Neural cell (in vitro differentiated cells): ENCODE measurements at regions not wholly inside any gene's neighbourhood (a gene's known extent, or its start where the extent isn't known, plus 50 kb on each side); places are given as distances from the start of the nearest gene placed in this dataset.

Experiments
- H2AFZ ChIP-seq: fragments of 200-600, 300-800 bp; sonication (generic), shearing (Covaris generic); 2 replicates; pipeline ENCODE4 v1.6.0; 2014; ENCODE audit warnings: low read depth, mild to moderate bottlenecking, antibody characterized with exemption, low read length, moderate library complexity
- H3F3A ChIP-seq: fragments of 200-600 bp; shearing (Covaris generic); 2 replicates; pipeline ENCODE4 v1.6.1; 2016; ENCODE audit warnings: mild to moderate bottlenecking, moderate library complexity, mixed read lengths, antibody characterized with exemption, low read length; ENCODE audit not compliant: insufficient read depth, poor library complexity, severe bottlenecking
- H3K27ac ChIP-seq: fragments of 200-600, 300-800 bp; sonication (generic), shearing (Covaris generic); 2 replicates; pipeline ENCODE4 v1.5.1; 2014; ENCODE audit warnings: mild to moderate bottlenecking, low read length, moderate library complexity
- H3K27me3 ChIP-seq: fragments of 300-800, 200-600 bp; sonication (generic), shearing (Covaris generic); 2 replicates; pipeline ENCODE4 v1.6.0; 2014; ENCODE audit warnings: mild to moderate bottlenecking, low read depth, low read length, moderate library complexity; ENCODE audit not compliant: insufficient read depth
- H3K36me3 ChIP-seq: fragments of 300-800, 200-600 bp; sonication (generic), shearing (Covaris generic); 2 replicates; pipeline ENCODE4 v1.5.1; 2014; ENCODE audit warnings: mild to moderate bottlenecking, antibody characterized with exemption, low read length, moderate library complexity; ENCODE audit not compliant: insufficient read depth
- H3K4me2 ChIP-seq: fragments of 300-800, 200-600 bp; sonication (generic), shearing (Covaris generic); 2 replicates; pipeline ENCODE4 v1.6.0; 2014; ENCODE audit warnings: mild to moderate bottlenecking, low read length
- H3K4me3 ChIP-seq: fragments of 300-800, 200-600 bp; sonication (generic), shearing (Covaris generic); 2 replicates; pipeline ENCODE4 v1.5.1; 2014; ENCODE audit warnings: mild to moderate bottlenecking, low read length, moderate library complexity
- H3K79me2 ChIP-seq: fragments of 200-600 bp; shearing (Covaris generic); replicated peaks from 2 replicates; pipeline ENCODE4 v1.6.0; 2014; ENCODE audit warnings: mild to moderate bottlenecking, low read length, moderate library complexity; ENCODE audit not compliant: insufficient read depth
- H3K9ac ChIP-seq: fragments of 300-800, 200-600 bp; sonication (generic), shearing (Covaris generic); 2 replicates; pipeline ENCODE4 v1.6.1; 2016; ENCODE audit warnings: mild to moderate bottlenecking, low read length, mixed read lengths
- H3K9me2 ChIP-seq: fragments of 200-600 bp; shearing (Covaris generic); 2 replicates; pipeline ENCODE4 v1.6.1; 2016; ENCODE audit warnings: mild to moderate bottlenecking, low read length, mixed read lengths; ENCODE audit not compliant: insufficient read depth
- H3K9me3 ChIP-seq: fragments of 200-600, 300-800 bp; sonication (generic), shearing (Covaris generic); 2 replicates; pipeline ENCODE4 v1.6.1; 2016; ENCODE audit warnings: mild to moderate bottlenecking, mixed run types, low read length, moderate library complexity, mixed read lengths
- H4K20me1 ChIP-seq: fragments of 200-600 bp; shearing (Covaris generic); 2 replicates; pipeline ENCODE4 v1.6.1; 2016; ENCODE audit warnings: mild to moderate bottlenecking, mixed run types; ENCODE audit not compliant: insufficient read depth
- CTCF ChIP-seq: fragments of 450-650 bp; IDR thresholded peaks from 2 replicates; pipeline ENCODE4 v1.5.1; 2014; ENCODE audit warnings: antibody characterized with exemption, mild to moderate bottlenecking, moderate library complexity; ENCODE audit not compliant: poor library complexity, severe bottlenecking
- EP300 ChIP-seq: fragments of 450-650 bp; conservative IDR thresholded peaks from 2 replicates; pipeline ENCODE4 v1.6.1; 2014; ENCODE audit warnings: antibody characterized with exemption, mild to moderate bottlenecking, moderate library complexity; ENCODE audit not compliant: poor library complexity, severe bottlenecking
- EZH2 ChIP-seq: fragments of 200-600, 300-800 bp; shearing (Covaris generic), sonication (generic); IDR thresholded peaks from 2 replicates; pipeline ENCODE4 v1.6.1; 2014; ENCODE audit warnings: antibody characterized with exemption, low read length, borderline replicate concordance, mild to moderate bottlenecking; ENCODE audit not compliant: insufficient read depth, poor library complexity, severe bottlenecking
- MXI1 ChIP-seq: fragments of 450-650 bp; conservative IDR thresholded peaks from 2 replicates; pipeline ENCODE4 v1.6.1; 2014; ENCODE audit warnings: antibody characterized with exemption, mild to moderate bottlenecking; ENCODE audit not compliant: poor library complexity, severe bottlenecking
- POLR2AphosphoS5 ChIP-seq: IDR thresholded peaks from 2 replicates; pipeline ENCODE4 v1.6.1; 2012
- RAD21 ChIP-seq: fragments of 450-650 bp; conservative IDR thresholded peaks from 2 replicates; pipeline ENCODE4 v1.6.1; 2014; ENCODE audit warnings: antibody characterized with exemption, mild to moderate bottlenecking, moderate library complexity
- REST ChIP-seq: IDR thresholded peaks from 2 replicates; pipeline ENCODE4 v1.6.1; 2012; ENCODE audit warnings: borderline replicate concordance
- SMC3 ChIP-seq: fragments of 450-650 bp; conservative IDR thresholded peaks from 2 replicates; pipeline ENCODE4 v1.6.1; 2014; ENCODE audit warnings: antibody characterized with exemption, mild to moderate bottlenecking, moderate library complexity; ENCODE audit not compliant: poor library complexity
- TAF1 ChIP-seq: IDR thresholded peaks from 2 replicates; pipeline ENCODE4 v1.6.1; 2012; ENCODE audit warnings: low read depth

- Histone ChIP-seq H3K36me3 (no peaks in the 10 kb centered on the region), H3K27me3 (no peaks in the 10 kb centered on the region), H3K27ac (no peak overlapping the region), H3K9me3 (peaks cover 3% of the 10 kb centered on the region), H3K4me3 (no peak overlapping the region), H3K9ac (no peak overlapping the region), H2AFZ (no peak overlapping the region), H3K79me2 (no peaks in the 10 kb centered on the region), H3F3A (no peaks in the 10 kb centered on the region), H3K4me2 (no peak overlapping the region), H4K20me1 (no peaks in the 10 kb centered on the region), H3K9me2 (no peaks in the 10 kb centered on the region)
- TF ChIP-seq SMC3 (no peak), REST (no peak), MXI1 (no peak), EP300 (no peak), TAF1 (no peak), EZH2 (no peak), POLR2AphosphoS5 (no peak), RAD21 (no peak), CTCF (no peak)
These were observed 208.1 kb downstream of the NR4A2 start for GRCh38 chr2:156124458-156124857.

- Histone ChIP-seq H3K9me3 (peaks cover 3% of the 10 kb centered on the region), H3K27me3 (no peaks in the 10 kb centered on the region), H3K9ac (no peak overlapping the region), H2AFZ (no peak overlapping the region), H3K4me2 (no peak overlapping the region), H3K36me3 (no peaks in the 10 kb centered on the region), H3K79me2 (no peaks in the 10 kb centered on the region), H3K4me3 (no peak overlapping the region), H4K20me1 (no peaks in the 10 kb centered on the region), H3F3A (no peaks in the 10 kb centered on the region), H3K27ac (no peak overlapping the region), H3K9me2 (no peaks in the 10 kb centered on the region)
- TF ChIP-seq EP300 (no peak), TAF1 (no peak), SMC3 (no peak), REST (no peak), CTCF (no peak), RAD21 (no peak), MXI1 (no peak), EZH2 (no peak), POLR2AphosphoS5 (no peak)
These were observed 213.6 kb downstream of the NR4A2 start for GRCh38 chr2:156118753-156119416.
